ENCODE measurements at regions not wholly inside any gene's neighbourhood (a gene's known extent, or its start where the extent isn't known, plus 50 kb on each side); places are given as distances from the start of the nearest gene placed in this dataset.

- Mint-ChIP-seq H3K27me3 (peaks cover 6% of the 10 kb centered on the region), H3K4me3 (no peak overlapping the region), H3K4me1 (ENCODE audit: low read depth) (no peaks in the 10 kb centered on the region), H3K9me3 (no peaks in the 10 kb centered on the region), H3K36me3 (ENCODE audit: low read depth) (no peaks in the 10 kb centered on the region), H3K27ac (no peak overlapping the region)
Measured at GRCh38 chr11:112627588-112628045, 333.6 kb upstream of the NCAM1 start.

GRCh38 chr11:112628676-112629075 is 332.5 kb upstream of the NCAM1 start:
- Mint-ChIP-seq H3K36me3 (ENCODE audit: low read depth) (no peaks in the 10 kb centered on the region), H3K4me1 (ENCODE audit: low read depth) (no peaks in the 10 kb centered on the region), H3K27ac (no peak overlapping the region), H3K4me3 (no peak overlapping the region), H3K27me3 (peaks cover 6% of the 10 kb centered on the region), H3K9me3 (no peaks in the 10 kb centered on the region)

GRCh38 chr11:112630496-112630895 is 330.7 kb upstream of the NCAM1 start:
- Mint-ChIP-seq H3K27ac (no peak overlapping the region), H3K27me3 (peaks cover 6% of the 10 kb centered on the region), H3K9me3 (no peaks in the 10 kb centered on the region), H3K4me3 (no peak overlapping the region), H3K4me1 (ENCODE audit: low read depth) (no peaks in the 10 kb centered on the region), H3K36me3 (ENCODE audit: low read depth) (no peaks in the 10 kb centered on the region)

- Mint-ChIP-seq H3K27me3 (peaks cover 6% of the 10 kb centered on the region), H3K9me3 (no peaks in the 10 kb centered on the region)
Measured at GRCh38 chr11:112631333-112631732, 329.9 kb upstream of the NCAM1 start.

GRCh38 chr11:112632866-112633505 is 328.2 kb upstream of the NCAM1 start:
- Mint-ChIP-seq H3K4me3 (no peak overlapping the region), H3K27me3 (peaks cover 16% of the 10 kb centered on the region), H3K36me3 (ENCODE audit: low read depth) (no peaks in the 10 kb centered on the region), H3K9me3 (no peaks in the 10 kb centered on the region), H3K4me1 (ENCODE audit: low read depth) (no peaks in the 10 kb centered on the region), H3K27ac (no peak overlapping the region)

More at GRCh38 chr11:112631333-112631732, 329.9 kb upstream of the NCAM1 start:
- H3K4me1 Mint-ChIP-seq (ENCODE audit: low read depth), result no peaks in the 10 kb centered on the region
- H3K4me3 Mint-ChIP-seq, result no peak overlapping the region
- no peak overlapping the region for H3K27ac Mint-ChIP-seq
- H3K36me3 Mint-ChIP-seq (ENCODE audit: low read depth), result no peaks in the 10 kb centered on the region

GRCh38 chr11:112634551-112634950 is 326.7 kb upstream of the NCAM1 start:
- H3K9me3 Mint-ChIP-seq, result peaks cover 4% of the 10 kb centered on the region
- no peak overlapping the region for H3K27ac Mint-ChIP-seq
- no peaks in the 10 kb centered on the region for H3K4me1 Mint-ChIP-seq (ENCODE audit: low read depth)
- H3K36me3 Mint-ChIP-seq (ENCODE audit: low read depth), result no peaks in the 10 kb centered on the region
- peaks cover 21% of the 10 kb centered on the region for H3K27me3 Mint-ChIP-seq
- H3K4me3 Mint-ChIP-seq, result no peak overlapping the region

GRCh38 chr11:112634995-112635737 is 326.1 kb upstream of the NCAM1 start:
- Mint-ChIP-seq H3K4me1 (ENCODE audit: low read depth) (no peaks in the 10 kb centered on the region), H3K27ac (no peak overlapping the region), H3K27me3 (peaks cover 21% of the 10 kb centered on the region), H3K36me3 (ENCODE audit: low read depth) (no peaks in the 10 kb centered on the region), H3K9me3 (peaks cover 4% of the 10 kb centered on the region), H3K4me3 (no peak overlapping the region)

GRCh38 chr11:112637076-112637475 is 324.1 kb upstream of the NCAM1 start:
- H3K36me3 Mint-ChIP-seq (ENCODE audit: low read depth), result no peaks in the 10 kb centered on the region
- no peak overlapping the region for H3K27ac Mint-ChIP-seq
- H3K27me3 Mint-ChIP-seq, result peaks cover 15% of the 10 kb centered on the region
- no peak overlapping the region for H3K4me3 Mint-ChIP-seq
- peaks cover 13% of the 10 kb centered on the region for H3K9me3 Mint-ChIP-seq
- no peaks in the 10 kb centered on the region for H3K4me1 Mint-ChIP-seq (ENCODE audit: low read depth)

- peaks cover 18% of the 10 kb centered on the region for H3K9me3 Mint-ChIP-seq
- H3K4me1 Mint-ChIP-seq (ENCODE audit: low read depth), result no peaks in the 10 kb centered on the region
- H3K36me3 Mint-ChIP-seq (ENCODE audit: low read depth), result no peaks in the 10 kb centered on the region
- H3K27ac Mint-ChIP-seq, result no peak overlapping the region
- H3K27me3 Mint-ChIP-seq, result peaks cover 15% of the 10 kb centered on the region
- H3K4me3 Mint-ChIP-seq, result no peak overlapping the region
Measured at GRCh38 chr11:112637876-112638275, 323.3 kb upstream of the NCAM1 start.

GRCh38 chr11:112639469-112639868 is 321.8 kb upstream of the NCAM1 start:
- Mint-ChIP-seq H3K4me3 (no peak overlapping the region), H3K4me1 (ENCODE audit: low read depth) (no peaks in the 10 kb centered on the region), H3K27me3 (peaks cover 15% of the 10 kb centered on the region), H3K9me3 (peaks cover 22% of the 10 kb centered on the region), H3K36me3 (ENCODE audit: low read depth) (no peaks in the 10 kb centered on the region), H3K27ac (no peak overlapping the region)

- H3K36me3 Mint-ChIP-seq (ENCODE audit: low read depth), result no peaks in the 10 kb centered on the region
- H3K9me3 Mint-ChIP-seq, result peaks cover 22% of the 10 kb centered on the region
- peaks cover 11% of the 10 kb centered on the region for H3K27me3 Mint-ChIP-seq
- H3K27ac Mint-ChIP-seq, result no peak overlapping the region
- H3K4me3 Mint-ChIP-seq, result no peak overlapping the region
- H3K4me1 Mint-ChIP-seq (ENCODE audit: low read depth), result no peaks in the 10 kb centered on the region
Measured at GRCh38 chr11:112643416-112643815, 317.8 kb upstream of the NCAM1 start.

- H3K9me3 Mint-ChIP-seq, result peaks cover 18% of the 10 kb centered on the region
- H3K4me3 Mint-ChIP-seq, result no peak overlapping the region
- H3K36me3 Mint-ChIP-seq (ENCODE audit: low read depth), result no peaks in the 10 kb centered on the region
- peaks cover 7% of the 10 kb centered on the region for H3K27me3 Mint-ChIP-seq
- no peaks in the 10 kb centered on the region for H3K4me1 Mint-ChIP-seq (ENCODE audit: low read depth)
- no peak overlapping the region for H3K27ac Mint-ChIP-seq
Measured at GRCh38 chr11:112644410-112645131, 316.6 kb upstream of the NCAM1 start.

GRCh38 chr11:112649856-112650255 is 311.4 kb upstream of the NCAM1 start:
- Mint-ChIP-seq H3K9me3 (no peaks in the 10 kb centered on the region), H3K36me3 (ENCODE audit: low read depth) (no peaks in the 10 kb centered on the region), H3K27me3 (peaks cover 7% of the 10 kb centered on the region)

GRCh38 chr11:112650527-112650926 is 310.7 kb upstream of the NCAM1 start:
- no peak overlapping the region for H3K4me3 Mint-ChIP-seq
- no peak overlapping the region for H3K27ac Mint-ChIP-seq
- H3K4me1 Mint-ChIP-seq (ENCODE audit: low read depth), result no peaks in the 10 kb centered on the region
- H3K9me3 Mint-ChIP-seq, result no peaks in the 10 kb centered on the region
- no peaks in the 10 kb centered on the region for H3K36me3 Mint-ChIP-seq (ENCODE audit: low read depth)
- peaks cover 7% of the 10 kb centered on the region for H3K27me3 Mint-ChIP-seq

More at GRCh38 chr11:112649856-112650255, 311.4 kb upstream of the NCAM1 start:
- Mint-ChIP-seq H3K4me3 (no peak overlapping the region), H3K27ac (no peak overlapping the region), H3K4me1 (ENCODE audit: low read depth) (no peaks in the 10 kb centered on the region)

- no peaks in the 10 kb centered on the region for H3K36me3 Mint-ChIP-seq (ENCODE audit: low read depth)
- no peaks in the 10 kb centered on the region for H3K9me3 Mint-ChIP-seq
- peaks cover 4% of the 10 kb centered on the region for H3K27me3 Mint-ChIP-seq
- no peaks in the 10 kb centered on the region for H3K4me1 Mint-ChIP-seq (ENCODE audit: low read depth)
- no peak overlapping the region for H3K27ac Mint-ChIP-seq
- no peak overlapping the region for H3K4me3 Mint-ChIP-seq
Measured at GRCh38 chr11:112651386-112651785, 309.8 kb upstream of the NCAM1 start.
